RWPE1 (cell line): ENCODE measurements at regions not wholly inside any gene's neighbourhood (a gene's known extent, or its start where the extent isn't known, plus 50 kb on each side); places are given as distances from the start of the nearest gene placed in this dataset.

Experiments used
- CTCF ChIA-PET: fragments of 350-600 bp; sonication (Branson Sonifier 250); formaldehyde crosslinking; extraction: SDS; loops from one replicate; lab custom pipeline; 2021; lab: Yijun Ruan, JAX
- POLR2A ChIA-PET: fragments of 400-600 bp; formaldehyde crosslinking; extraction: SDS; loops from one replicate; lab custom pipeline; 2020; ENCODE audit warnings: antibody characterized with exemption; ENCODE audit not compliant: low non-redundant PET; lab: Yijun Ruan, JAX
- DNase-seq: peaks from one replicate; pipeline ENCODE4 v3.0.0; 2012; ENCODE audit warnings: low spot score
- H3K27ac ChIP-seq: fragments of 450-650 bp; 2 replicates; pipeline ENCODE4 v1.5.1; 2017
- CTCF ChIP-seq: fragments of 450-650 bp; conservative IDR thresholded peaks from 2 replicates; pipeline ENCODE4 v1.5.1; 2017; ENCODE audit warnings: low read depth, mild to moderate bottlenecking

GRCh38 chr13:61086087-61086486, 329.6 kb downstream of the PCDH20 start:
- no peak for TF ChIP-seq CTCF
- no peak for DNase-seq
- no peak overlapping the region for H3K27ac ChIP-seq
- ChIA-PET CTCF (no interaction called here), POLR2A (no interaction called here)

- ChIA-PET CTCF (no interaction called here), POLR2A (no interaction called here)
- DNase-seq = peak; percentile 28
- H3K27ac ChIP-seq = no peak overlapping the region
- no peak for TF ChIP-seq CTCF
These were observed 330.7 kb downstream of the PCDH20 start for GRCh38 chr13:61084988-61085387.

GRCh38 chr13:61078976-61079770, 336.5 kb downstream of the PCDH20 start:
- TF ChIP-seq CTCF = no peak
- ChIA-PET CTCF (interaction anchor here (0.6 kb wide), 1 partner anchor 72 kb away, joined by 3 read pairs; no protein-coding TSS in a partner anchor), POLR2A (no interaction called here)
- no peak for DNase-seq
- H3K27ac ChIP-seq = no peak overlapping the region

- ChIA-PET POLR2A (no interaction called here), CTCF (no interaction called here)
- TF ChIP-seq CTCF = no peak
- no peak for DNase-seq
- no peak overlapping the region for H3K27ac ChIP-seq
These were observed 363.5 kb downstream of the PCDH20 start for GRCh38 chr13:61052175-61052574.

- POLR2A ChIA-PET = no interaction called here
- no peak for DNase-seq
These were observed 370.4 kb downstream of the PCDH20 start for GRCh38 chr13:61045251-61045650.

GRCh38 chr13:61040181-61040580, 375.5 kb downstream of the PCDH20 start:
- ChIA-PET POLR2A (no interaction called here), CTCF (no interaction called here)
- DNase-seq = no peak
- H3K27ac ChIP-seq = no peak overlapping the region
- TF ChIP-seq CTCF = no peak

More at GRCh38 chr13:61045251-61045650, 370.4 kb downstream of the PCDH20 start:
- TF ChIP-seq CTCF = no peak
- CTCF ChIA-PET = no interaction called here
- H3K27ac ChIP-seq = no peak overlapping the region
